Lung (tissue), 11 donors: ENCODE measurements at regions not wholly inside any gene's neighbourhood (a gene's known extent, or its start where the extent isn't known, plus 50 kb on each side); places are given as distances from the start of the nearest gene placed in this dataset.

Experiments used
- ATAC-seq: fragments of 200-7000 bp; cut with Tn5 transposase; one replicate; pipeline ENCODE4 v1.9.1; 2020; ENCODE audit warnings: moderate number of reproducible peaks; ENCODE audit not compliant: insufficient read depth, low FRiP score
- DNase-seq, 3 donors: peaks; one replicate each; pipeline ENCODE4 v3.0.0-alpha.2; 2013 to 2017
- H3K27ac ChIP-seq, 2 donors: one replicate each; pipeline ENCODE4 v1.5.1; 2013; ENCODE audit warnings: mild to moderate bottlenecking in 2 of 2, moderate library complexity in 2 of 2, control low read depth in 1 of 2, inconsistent platforms in 1 of 2, low read depth in 1 of 2, low read length in 1 of 2
- H3K27me3 ChIP-seq, 3 donors: one replicate each; pipeline ENCODE4 v1.5.1; 2013; ENCODE audit warnings: low read length in 2 of 3; ENCODE audit not compliant: control insufficient read depth in 3 of 3, insufficient read depth in 3 of 3
- H3K36me3 ChIP-seq, 4 donors: one replicate each; pipeline ENCODE4 v1.5.1; 2013; ENCODE audit warnings: low read length in 4 of 4, mild to moderate bottlenecking in 1 of 4, moderate library complexity in 1 of 4; ENCODE audit not compliant: control insufficient read depth in 4 of 4, insufficient read depth in 4 of 4
- H3K4me1 ChIP-seq, 5 donors: one replicate each; pipeline ENCODE4 v1.5.1; 2013; ENCODE audit warnings: low read length in 5 of 5, mild to moderate bottlenecking in 2 of 5, moderate library complexity in 1 of 5; ENCODE audit not compliant: control insufficient read depth in 5 of 5, insufficient read depth in 5 of 5
- H3K4me3 ChIP-seq: one replicate; pipeline ENCODE4 v1.5.1; 2013; ENCODE audit warnings: mild to moderate bottlenecking, control low read depth, moderate library complexity
- H3K9ac ChIP-seq, 2 donors: one replicate each; pipeline ENCODE4 v1.5.1; 2013; ENCODE audit warnings: low read length in 2 of 2, control low read depth in 1 of 2; ENCODE audit not compliant: insufficient read depth in 1 of 2
- H3K9me3 ChIP-seq, 4 donors: one replicate each; pipeline ENCODE4 v1.5.1; 2013; ENCODE audit warnings: low read length in 3 of 4, mild to moderate bottlenecking in 1 of 4, moderate library complexity in 1 of 4; ENCODE audit not compliant: control insufficient read depth in 4 of 4, insufficient read depth in 3 of 4
- CTCF ChIP-seq: IDR thresholded peaks from 2 replicates; pipeline ENCODE4 v1.5.1; 2012; ENCODE audit warnings: mild to moderate bottlenecking; ENCODE audit errors: control extremely low read depth, extremely low read depth
- WGBS, 2 donors: extraction: QIAGEN DNeasy Blood & Tissue Kit; methylation state at CpG; one replicate each; pipeline ENCODE4 v1.1.7; 2013; 5-methylcytosine and 5-hydroxymethylcytosine counted together
- donor health status: control.
- donor health status: control.
- donor health status: Bipolar disorder and iron deficiency.
- donor health status: healthy.
- donor health status: DM: yes; HTN: yes; CAD: no.

- 90 to 95% methylated on average over 1 of the region's 1 CpG for whole genome bisulfite sequencing, 2 donors
- DNase-seq = no peak
- Histone ChIP-seq H3K9ac (no peak overlapping the region), H3K4me3 (no peak overlapping the region), H3K27ac (no peak overlapping the region), H3K36me3 (no peaks in the 10 kb centered on the region), H3K4me1 (peaks cover 0 to 5% (median 0%) of the 10 kb centered on the region in 5 donors), H3K9me3 (no peaks in the 10 kb centered on the region), H3K27me3 (no peaks in the 10 kb centered on the region)
- TF ChIP-seq CTCF = no peak
- ATAC-seq = no peak
Measured at GRCh38 chr6:148612043-148612442, 134.8 kb upstream of the UST start.

GRCh38 chr6:148614602-148615001, 132.2 kb upstream of the UST start:
- no peak for DNase-seq
- Histone ChIP-seq H3K4me3 (no peak overlapping the region), H3K4me1 (peaks cover 0 to 5% (median 0%) of the 10 kb centered on the region in 5 donors), H3K27ac (no peak overlapping the region), H3K9me3 (no peaks in the 10 kb centered on the region), H3K27me3 (no peaks in the 10 kb centered on the region), H3K9ac (no peak overlapping the region), H3K36me3 (no peaks in the 10 kb centered on the region)
- ATAC-seq = no peak
- 78 to 80% methylated on average over 3 of the region's 3 CpGs for WGBS, 2 donors
- TF ChIP-seq CTCF = no peak

DNA sequence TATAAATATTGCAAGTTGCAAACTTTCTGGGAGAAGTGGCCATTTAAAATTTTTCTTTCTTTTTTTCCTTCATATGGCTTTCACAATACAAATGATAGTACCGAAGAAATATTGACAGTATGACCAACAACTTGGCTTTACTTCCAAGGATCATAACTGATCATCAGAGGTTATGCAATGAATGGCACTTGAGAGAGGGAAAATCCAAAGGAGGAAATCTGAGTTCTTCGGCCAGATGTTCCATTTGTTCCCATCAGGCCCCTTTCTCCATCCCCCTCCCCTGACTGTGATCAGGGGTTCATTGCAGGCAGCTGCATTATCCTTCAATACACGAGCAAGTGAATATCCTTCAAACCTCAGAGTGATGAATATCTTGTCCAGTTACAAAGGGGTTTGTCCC, 130.0 kb upstream of the UST start:
- no peak overlapping the region for H3K9ac ChIP-seq
- no peak for TF ChIP-seq CTCF
- no peak overlapping the region for H3K27ac ChIP-seq
- H3K9me3 ChIP-seq = no peaks in the 10 kb centered on the region
- 41 to 47% methylated on average over 3 of the region's 3 CpGs for WGBS, 2 donors
- H3K4me1 ChIP-seq = peaks cover 0 to 4% (median 0%) of the 10 kb centered on the region in 5 donors
- no peaks in the 10 kb centered on the region for H3K36me3 ChIP-seq
- no peaks in the 10 kb centered on the region for H3K27me3 ChIP-seq
- ATAC-seq (no peak), DNase-seq (no peak)
- no peak overlapping the region for H3K4me3 ChIP-seq

DNA sequence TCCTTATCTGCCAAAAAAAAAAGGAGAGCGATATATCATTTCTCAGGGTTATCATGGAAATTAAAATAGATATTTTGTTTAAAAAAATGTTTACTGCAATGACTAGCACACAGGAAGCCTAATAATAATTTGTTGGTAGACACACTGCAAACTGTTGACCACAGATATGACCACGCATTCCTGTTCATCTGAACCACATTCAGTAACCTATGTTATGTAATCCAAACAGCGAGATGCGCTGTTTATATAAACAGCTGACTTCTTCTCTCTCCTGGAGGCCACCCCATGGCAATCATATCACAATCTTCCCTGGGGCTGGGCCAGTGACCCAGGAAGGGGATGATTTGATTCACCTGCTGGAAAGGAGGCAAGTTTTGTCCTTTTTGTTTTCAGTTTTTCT, 129.3 kb upstream of the UST start:
- no peak for TF ChIP-seq CTCF
- WGBS, 2 donors = 52 to 61% methylated on average over 4 of the region's 4 CpGs
- ATAC-seq = no peak
- no peak overlapping the region for H3K9ac ChIP-seq
- no peak overlapping the region for H3K27ac ChIP-seq
- peaks cover 0 to 4% (median 0%) of the 10 kb centered on the region in 5 donors for H3K4me1 ChIP-seq
- no peak overlapping the region for H3K4me3 ChIP-seq
- no peaks in the 10 kb centered on the region for H3K36me3 ChIP-seq
- no peaks in the 10 kb centered on the region for H3K9me3 ChIP-seq
- DNase-seq = no peak
- no peaks in the 10 kb centered on the region for H3K27me3 ChIP-seq
